ENCODE measurements at regions not wholly inside any gene's neighbourhood (a gene's known extent, or its start where the extent isn't known, plus 50 kb on each side); places are given as distances from the start of the nearest gene placed in this dataset.

GRCh38 chr3:182294256-182294655 lies 499.0 kb upstream of the ATP11B start:
- no peaks in the 10 kb centered on the region for H3K9me2 ChIP-seq
- 0 out of 4 replicates have a peak, but pooled peaks cover 0 to 9% of the 10 kb centered on the region in 2 experiments for H3K4me1 ChIP-seq (ENCODE audit: control insufficient read depth in 1 of 2, insufficient read depth in 2 of 2, low read depth in 1 of 2, low read length in 1 of 2)
- H3K79me2 ChIP-seq (ENCODE audit: insufficient read depth), result no peaks in the 10 kb centered on the region
- no peaks in the 10 kb centered on the region for H3K9me3 ChIP-seq
- H3K36me3 ChIP-seq (replicated peaks in 1 of 2; ENCODE audit: control insufficient read depth in 1 of 2, insufficient read depth in 2 of 2, low read length in 1 of 2), result no peaks in the 10 kb centered on the region
- DNase-seq, result no peak
- ChIA-PET POLR2A (no interaction called here), CTCF (no interaction called here)
- no peak overlapping the region for H3K27ac ChIP-seq (ENCODE audit: low read depth in 2 of 2, low read length in 1 of 2)
- H2AFZ ChIP-seq (ENCODE audit: low read depth), result peak overlapping the region; percentile 50; the same call in 1 of the 2 replicates
- no peaks in the 10 kb centered on the region for H3K27me3 ChIP-seq (ENCODE audit: insufficient read depth)
- no peak overlapping the region for H3K4me2 ChIP-seq
- no peaks in the 10 kb centered on the region for H3F3A ChIP-seq (replicated peaks; ENCODE audit: insufficient read depth)
- H4K20me1 ChIP-seq (ENCODE audit: insufficient read depth), result no peaks in the 10 kb centered on the region
- WGBS (ENCODE audit: low lambda C conversion rate), result 86% methylated on average over 2 of the region's 2 CpGs
- TF ChIP-seq YY1 (IDR thresholded peaks at IDR 0.05; ENCODE audit: low read depth) (no peak), MXI1 (IDR thresholded peaks at IDR 0.05; ENCODE audit: low read depth, low read length) (no peak), RCOR1 (IDR thresholded peaks at IDR 0.05; ENCODE audit: low read length) (no peak), MEF2A (IDR thresholded peaks at IDR 0.05; ENCODE audit: borderline replicate concordance, low read depth) (no peak), USF2 (IDR thresholded peaks at IDR 0.05; ENCODE audit: borderline replicate concordance, low read depth, low read length) (no peak), EZH2phosphoT487 (IDR thresholded peaks at IDR 0.05; ENCODE audit: borderline replicate concordance, low read depth) (no peak)
- H3K4me3 ChIP-seq (ENCODE audit: low read depth in 2 of 2, low read length in 1 of 2), result no peak overlapping the region
- H3K9ac ChIP-seq, result no peak overlapping the region

- POLR2A ChIA-PET, result no interaction called here
- no peak overlapping the region for H3K27ac ChIP-seq (ENCODE audit: low read depth in 2 of 2, low read length in 1 of 2)
Measured at GRCh38 chr3:182294696-182295095, 498.6 kb upstream of the ATP11B start.

DNA sequence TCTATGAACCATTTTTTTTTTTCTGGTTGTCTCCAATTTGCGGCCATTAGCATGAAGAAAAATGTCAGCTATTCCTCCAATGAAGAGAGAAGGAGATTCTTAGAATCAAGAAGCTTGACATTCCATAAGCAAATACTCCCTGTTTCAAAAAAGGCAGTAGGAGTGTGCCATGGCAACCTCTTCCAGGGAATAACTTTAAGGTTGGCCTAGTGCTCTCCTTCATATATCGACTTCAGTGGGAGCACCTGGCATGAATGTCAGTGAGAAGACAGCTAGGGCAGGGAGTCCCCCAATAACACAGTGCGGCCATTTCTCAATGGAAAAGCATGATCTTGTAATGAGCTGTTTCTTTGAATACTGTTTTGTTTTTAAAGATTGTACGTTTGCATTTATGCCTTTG lies 493.0 kb upstream of the ATP11B start:
- WGBS (ENCODE audit: low lambda C conversion rate), result 47% methylated on average over 4 of the region's 4 CpGs
- ChIA-PET CTCF (interaction anchor here (0.6 to 1.3 kb wide), 3 partner anchors 12 to 600 kb away, joined by 3 read pairs; no protein-coding TSS in a partner anchor), POLR2A (no interaction called here)
- no peak for DNase-seq
- Histone ChIP-seq H3K79me2 (ENCODE audit: insufficient read depth) (no peaks in the 10 kb centered on the region), H3K4me2 (no peak overlapping the region), H2AFZ (ENCODE audit: low read depth) (no peak overlapping the region), H3K27ac (ENCODE audit: low read depth in 2 of 2, low read length in 1 of 2) (no peak overlapping the region), H3K36me3 (replicated peaks in 1 of 2; ENCODE audit: control insufficient read depth in 1 of 2, insufficient read depth in 2 of 2, low read length in 1 of 2) (no peaks in the 10 kb centered on the region), H3K27me3 (ENCODE audit: insufficient read depth) (no peaks in the 10 kb centered on the region), H3K9ac (no peak overlapping the region), H3F3A (replicated peaks; ENCODE audit: insufficient read depth) (no peaks in the 10 kb centered on the region), H3K4me1 (ENCODE audit: control insufficient read depth in 1 of 2, insufficient read depth in 2 of 2, low read depth in 1 of 2, low read length in 1 of 2) (no peaks in the 10 kb centered on the region), H3K4me3 (ENCODE audit: low read depth in 2 of 2, low read length in 1 of 2) (no peak overlapping the region), H3K9me2 (no peaks in the 10 kb centered on the region), H3K9me3 (no peaks in the 10 kb centered on the region), H4K20me1 (ENCODE audit: insufficient read depth) (no peaks in the 10 kb centered on the region)
- TF ChIP-seq POLR2AphosphoS5 (IDR thresholded peaks at IDR 0.05; ENCODE audit: low read depth, low read length), result no peak
- TF ChIP-seq NRF1 (IDR thresholded peaks at IDR 0.05; ENCODE audit: low read depth, low read length), result no peak
- TF ChIP-seq GABPA (IDR thresholded peaks at IDR 0.05; ENCODE audit: low read depth), result no peak
- TF ChIP-seq RFX5 (IDR thresholded peaks at IDR 0.05; ENCODE audit: low read length), result no peak
- TF ChIP-seq ELF1 (IDR thresholded peaks at IDR 0.05), result no peak
- TF ChIP-seq FOSL2 (IDR thresholded peaks at IDR 0.05; ENCODE audit: borderline replicate concordance, low read depth), result no peak
- TF ChIP-seq SIN3A (IDR thresholded peaks at IDR 0.05; ENCODE audit: borderline replicate concordance, low read depth, low read length), result no peak
- TF ChIP-seq, protein P1, sequence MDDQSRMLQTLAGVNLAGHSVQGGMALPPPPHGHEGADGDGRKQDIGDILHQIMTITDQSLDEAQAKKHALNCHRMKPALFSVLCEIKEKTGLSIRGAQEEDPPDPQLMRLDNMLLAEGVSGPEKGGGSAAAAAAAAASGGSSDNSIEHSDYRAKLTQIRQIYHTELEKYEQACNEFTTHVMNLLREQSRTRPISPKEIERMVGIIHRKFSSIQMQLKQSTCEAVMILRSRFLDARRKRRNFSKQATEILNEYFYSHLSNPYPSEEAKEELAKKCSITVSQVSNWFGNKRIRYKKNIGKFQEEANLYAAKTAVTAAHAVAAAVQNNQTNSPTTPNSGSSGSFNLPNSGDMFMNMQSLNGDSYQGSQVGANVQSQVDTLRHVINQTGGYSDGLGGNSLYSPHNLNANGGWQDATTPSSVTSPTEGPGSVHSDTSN (IDR thresholded peaks at IDR 0.05), result no peak
- no peak for TF ChIP-seq MEF2A (IDR thresholded peaks at IDR 0.05; ENCODE audit: borderline replicate concordance, low read depth)
- TF ChIP-seq, protein P2, sequence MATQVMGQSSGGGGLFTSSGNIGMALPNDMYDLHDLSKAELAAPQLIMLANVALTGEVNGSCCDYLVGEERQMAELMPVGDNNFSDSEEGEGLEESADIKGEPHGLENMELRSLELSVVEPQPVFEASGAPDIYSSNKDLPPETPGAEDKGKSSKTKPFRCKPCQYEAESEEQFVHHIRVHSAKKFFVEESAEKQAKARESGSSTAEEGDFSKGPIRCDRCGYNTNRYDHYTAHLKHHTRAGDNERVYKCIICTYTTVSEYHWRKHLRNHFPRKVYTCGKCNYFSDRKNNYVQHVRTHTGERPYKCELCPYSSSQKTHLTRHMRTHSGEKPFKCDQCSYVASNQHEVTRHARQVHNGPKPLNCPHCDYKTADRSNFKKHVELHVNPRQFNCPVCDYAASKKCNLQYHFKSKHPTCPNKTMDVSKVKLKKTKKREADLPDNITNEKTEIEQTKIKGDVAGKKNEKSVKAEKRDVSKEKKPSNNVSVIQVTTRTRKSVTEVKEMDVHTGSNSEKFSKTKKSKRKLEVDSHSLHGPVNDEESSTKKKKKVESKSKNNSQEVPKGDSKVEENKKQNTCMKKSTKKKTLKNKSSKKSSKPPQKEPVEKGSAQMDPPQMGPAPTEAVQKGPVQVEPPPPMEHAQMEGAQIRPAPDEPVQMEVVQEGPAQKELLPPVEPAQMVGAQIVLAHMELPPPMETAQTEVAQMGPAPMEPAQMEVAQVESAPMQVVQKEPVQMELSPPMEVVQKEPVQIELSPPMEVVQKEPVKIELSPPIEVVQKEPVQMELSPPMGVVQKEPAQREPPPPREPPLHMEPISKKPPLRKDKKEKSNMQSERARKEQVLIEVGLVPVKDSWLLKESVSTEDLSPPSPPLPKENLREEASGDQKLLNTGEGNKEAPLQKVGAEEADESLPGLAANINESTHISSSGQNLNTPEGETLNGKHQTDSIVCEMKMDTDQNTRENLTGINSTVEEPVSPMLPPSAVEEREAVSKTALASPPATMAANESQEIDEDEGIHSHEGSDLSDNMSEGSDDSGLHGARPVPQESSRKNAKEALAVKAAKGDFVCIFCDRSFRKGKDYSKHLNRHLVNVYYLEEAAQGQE (IDR thresholded peaks at IDR 0.05; ENCODE audit: low read depth, low read length), result no peak

More at GRCh38 chr3:182294696-182295095, 498.6 kb upstream of the ATP11B start:
- TF ChIP-seq FOXJ3 (CRISPR knock-in tag; IDR thresholded peaks at IDR 0.05) (no peak), MAX (IDR thresholded peaks at IDR 0.05; ENCODE audit: low read depth) (no peak), RXRA (IDR thresholded peaks at IDR 0.05; ENCODE audit: borderline replicate concordance, low read depth) (no peak)
- DNase-seq, result no peak
- Histone ChIP-seq H3K4me1 (ENCODE audit: control insufficient read depth in 1 of 2, insufficient read depth in 2 of 2, low read depth in 1 of 2, low read length in 1 of 2) (0 out of 4 replicates have a peak, but pooled peaks cover 0 to 9% of the 10 kb centered on the region in 2 experiments), H3K9ac (no peak overlapping the region), H3K27me3 (ENCODE audit: insufficient read depth) (no peaks in the 10 kb centered on the region), H2AFZ (ENCODE audit: low read depth) (peak overlapping the region; percentile 50; the same call in 1 of the 2 replicates), H3F3A (replicated peaks; ENCODE audit: insufficient read depth) (no peaks in the 10 kb centered on the region), H3K79me2 (ENCODE audit: insufficient read depth) (no peaks in the 10 kb centered on the region), H3K4me2 (no peak overlapping the region), H3K9me2 (no peaks in the 10 kb centered on the region), H3K4me3 (ENCODE audit: low read depth in 2 of 2, low read length in 1 of 2) (no peak overlapping the region), H3K9me3 (no peaks in the 10 kb centered on the region), H4K20me1 (ENCODE audit: insufficient read depth) (no peaks in the 10 kb centered on the region), H3K36me3 (replicated peaks in 1 of 2; ENCODE audit: control insufficient read depth in 1 of 2, insufficient read depth in 2 of 2, low read length in 1 of 2) (no peaks in the 10 kb centered on the region)
- WGBS (ENCODE audit: low lambda C conversion rate), result 19% methylated on average over 2 of the region's 2 CpGs
- CTCF ChIA-PET, result no interaction called here

Data from SK-N-SH (cell line).